ENCODE measurements at regions not wholly inside any gene's neighbourhood (a gene's known extent, or its start where the extent isn't known, plus 50 kb on each side); places are given as distances from the start of the nearest gene placed in this dataset.

GRCh38 chr5:105993027-105993426, 1677.7 kb downstream of the EFNA5 start:
- DNase-seq (ENCODE audit: extremely low read depth in 1 of 11, low read depth in 9 of 11, low spot score in 4 of 11), result no peak

DNA sequence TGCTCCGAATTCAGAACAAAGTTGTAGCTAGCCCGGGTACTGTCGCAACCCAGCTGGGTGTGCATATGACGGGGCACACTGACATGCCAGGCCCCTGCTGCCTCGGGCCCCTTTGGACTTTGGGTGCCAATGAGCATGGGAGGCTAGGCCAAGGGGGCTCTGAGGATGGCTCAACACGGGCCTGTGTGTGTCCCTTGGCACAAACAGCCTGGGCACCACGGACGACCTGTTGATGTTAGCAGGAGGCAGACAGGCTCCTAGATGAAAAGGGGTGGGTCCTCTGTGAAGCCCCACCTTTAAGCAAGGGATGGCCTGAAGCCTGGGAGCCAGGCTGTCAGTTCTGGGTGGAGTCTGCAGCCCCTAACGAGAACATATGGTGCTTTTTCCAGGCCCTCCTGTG, 1688.2 kb downstream of the EFNA5 start:
- DNase-seq (ENCODE audit: extremely low read depth in 1 of 11, low read depth in 9 of 11, low spot score in 4 of 11), result no peak

DNA sequence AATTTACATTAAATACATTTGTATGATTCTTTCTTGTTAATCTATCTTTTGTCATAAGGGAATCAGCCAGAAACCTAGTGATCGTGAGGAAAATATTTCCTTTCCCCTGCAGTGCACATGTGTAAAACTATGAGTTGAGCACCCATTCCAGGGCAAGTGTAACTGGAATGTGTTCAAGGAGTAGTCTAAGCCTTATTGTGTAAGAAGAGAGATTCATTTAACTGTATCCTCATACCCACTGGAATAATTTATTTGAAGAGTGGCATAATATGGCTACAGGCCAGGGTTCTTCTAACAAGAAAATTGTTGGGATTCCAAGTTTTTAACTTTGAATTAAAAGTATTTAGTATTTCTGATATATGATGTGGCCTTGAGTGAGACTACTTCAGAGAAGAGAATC, 1692.7 kb downstream of the EFNA5 start:
- no peak for DNase-seq (ENCODE audit: extremely low read depth in 1 of 11, low read depth in 9 of 11, low spot score in 4 of 11)

DNA sequence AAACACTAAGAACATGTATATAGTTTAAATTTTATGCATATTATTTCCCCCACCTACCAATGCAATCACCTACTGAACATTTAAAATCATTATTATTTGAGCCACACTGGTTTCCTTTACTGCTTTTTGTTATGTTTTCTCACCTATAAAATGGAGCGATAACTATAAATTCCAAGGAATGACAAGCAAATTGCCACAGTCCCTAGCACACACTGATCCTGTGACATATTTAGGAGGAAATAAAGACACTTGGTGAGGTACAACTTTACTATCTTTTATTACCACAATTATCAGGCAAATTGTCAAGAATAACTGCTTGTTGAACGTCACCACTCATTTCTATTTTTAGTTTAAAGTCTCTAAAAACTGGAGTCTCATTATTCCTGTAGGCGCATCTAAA, 1693.6 kb downstream of the EFNA5 start:
- DNase-seq (ENCODE audit: extremely low read depth in 1 of 11, low read depth in 9 of 11, low spot score in 4 of 11), result no peak

DNA sequence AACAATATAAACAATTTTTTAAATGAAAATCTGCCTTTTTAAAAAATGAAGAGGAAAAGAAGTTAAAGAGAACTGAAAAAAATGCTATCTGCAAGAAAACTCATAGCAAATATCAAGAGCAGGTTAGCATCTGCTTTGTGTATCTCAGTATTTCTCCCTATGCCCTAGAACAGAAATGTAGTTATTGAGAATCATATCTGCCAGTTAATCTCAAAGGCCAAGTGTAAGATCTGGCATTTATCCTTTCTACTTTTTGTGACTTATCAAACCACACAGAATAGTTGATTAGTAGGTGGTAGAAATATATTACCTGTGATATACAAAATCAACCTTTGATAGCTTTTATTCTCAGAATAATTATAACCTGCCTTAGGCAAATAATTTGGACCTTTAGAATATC, 1699.8 kb downstream of the EFNA5 start:
- DNase-seq (ENCODE audit: extremely low read depth in 1 of 11, low read depth in 9 of 11, low spot score in 4 of 11), result no peak

DNA sequence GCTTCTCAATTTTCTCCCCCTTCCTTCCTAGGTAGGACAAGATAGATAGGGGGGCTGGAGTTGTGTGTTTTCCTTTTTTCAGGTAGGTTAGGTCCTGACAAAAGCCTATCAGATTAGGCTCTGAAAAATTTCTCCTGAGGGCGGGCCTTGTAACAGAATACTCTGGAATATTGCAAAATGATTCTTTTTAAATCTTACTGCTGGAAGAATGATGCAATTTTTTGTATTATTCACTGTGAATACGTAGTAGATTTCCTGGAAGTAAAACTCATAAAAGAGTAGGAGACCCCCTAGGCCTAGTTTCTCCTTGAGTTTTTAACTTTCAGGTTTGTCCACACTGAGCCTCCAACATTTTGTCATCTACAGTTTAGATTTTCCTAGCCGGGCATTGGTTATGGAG, 1701.8 kb downstream of the EFNA5 start:
- no peak for DNase-seq (ENCODE audit: extremely low read depth in 1 of 11, low read depth in 9 of 11, low spot score in 4 of 11)

DNA sequence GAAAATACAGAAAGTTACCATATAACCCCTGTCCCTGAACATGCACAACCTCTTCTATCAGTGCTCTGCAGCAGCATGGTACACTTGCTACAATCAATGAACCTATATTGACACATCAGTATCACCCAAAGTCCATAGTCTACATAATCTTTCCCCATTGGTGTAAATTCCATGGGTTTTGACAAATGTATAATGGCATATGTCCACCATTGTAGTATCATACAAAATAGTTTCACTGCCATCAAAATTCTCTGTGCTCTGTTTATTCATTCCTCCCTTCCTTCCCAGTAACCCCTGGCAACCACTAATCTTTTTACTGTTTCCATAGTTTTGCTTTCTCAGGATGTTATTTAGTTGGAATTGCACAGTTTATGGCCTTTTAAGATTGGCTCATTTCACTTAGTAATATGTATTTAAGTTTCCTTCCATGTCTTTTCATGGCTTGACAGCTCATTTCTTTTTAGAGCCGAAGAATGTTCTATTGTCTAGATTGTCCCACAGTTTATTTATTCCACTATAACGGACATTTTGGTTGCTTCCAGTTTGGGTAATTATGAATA, 1707.0 kb downstream of the EFNA5 start:
- no peak for DNase-seq (ENCODE audit: extremely low read depth in 1 of 11, low read depth in 9 of 11, low spot score in 4 of 11)

DNA sequence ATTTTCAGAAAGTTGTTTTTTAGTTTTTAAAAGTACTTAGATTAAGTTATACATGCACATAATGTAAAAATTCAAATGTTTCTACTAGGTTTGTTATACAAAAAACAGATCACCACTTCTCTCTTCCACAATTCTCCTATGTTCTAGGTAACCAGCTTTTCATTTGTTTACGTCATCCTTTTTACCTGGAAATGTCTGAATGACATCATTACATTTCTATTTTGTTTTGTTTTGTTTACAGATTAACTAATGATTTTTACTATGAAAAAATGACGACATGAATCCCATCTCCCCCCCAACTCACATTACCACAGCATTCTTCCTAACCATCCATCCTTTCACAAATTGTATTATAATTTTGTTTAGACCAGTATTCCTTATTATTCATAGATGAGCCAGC, 1709.2 kb downstream of the EFNA5 start:
- no peak for DNase-seq (ENCODE audit: extremely low read depth in 1 of 11, low read depth in 9 of 11, low spot score in 4 of 11)

DNA sequence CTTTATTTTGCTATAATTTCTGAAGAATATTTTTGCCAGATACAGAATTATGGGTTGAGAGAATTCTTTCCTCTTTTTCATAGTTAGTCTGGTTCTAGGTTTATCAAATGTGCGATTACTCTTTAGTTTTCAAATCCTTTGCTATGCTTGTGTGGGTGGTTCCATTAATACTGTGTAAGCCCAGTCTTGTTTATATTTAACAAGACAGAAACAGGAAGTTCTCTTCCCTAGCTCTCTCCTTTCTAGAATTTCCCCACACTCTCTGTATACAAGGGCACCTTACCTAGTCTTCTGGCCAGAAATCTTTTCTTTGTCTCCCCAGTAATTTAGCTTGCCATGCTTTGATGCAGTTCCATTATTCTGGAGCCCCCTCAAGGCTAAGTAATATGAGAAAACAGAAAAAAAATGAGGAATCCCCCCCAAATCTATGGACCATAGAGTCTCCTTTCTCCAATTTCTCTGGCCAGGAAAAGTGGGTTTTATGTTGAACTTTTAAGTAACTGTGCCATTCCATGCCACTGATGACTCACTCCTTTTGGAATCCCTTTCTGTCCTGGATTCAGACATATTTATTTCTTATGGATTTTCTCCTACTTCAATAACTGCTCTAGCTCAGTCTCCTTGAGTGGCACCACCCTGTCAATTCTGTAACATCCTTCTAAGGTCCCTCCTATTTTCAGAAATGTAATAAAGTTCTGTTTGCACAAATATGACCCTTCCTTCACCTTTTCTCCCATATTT, 1714.1 kb downstream of the EFNA5 start:
- no peak for DNase-seq (ENCODE audit: extremely low read depth in 1 of 11, low read depth in 9 of 11, low spot score in 4 of 11)

DNA sequence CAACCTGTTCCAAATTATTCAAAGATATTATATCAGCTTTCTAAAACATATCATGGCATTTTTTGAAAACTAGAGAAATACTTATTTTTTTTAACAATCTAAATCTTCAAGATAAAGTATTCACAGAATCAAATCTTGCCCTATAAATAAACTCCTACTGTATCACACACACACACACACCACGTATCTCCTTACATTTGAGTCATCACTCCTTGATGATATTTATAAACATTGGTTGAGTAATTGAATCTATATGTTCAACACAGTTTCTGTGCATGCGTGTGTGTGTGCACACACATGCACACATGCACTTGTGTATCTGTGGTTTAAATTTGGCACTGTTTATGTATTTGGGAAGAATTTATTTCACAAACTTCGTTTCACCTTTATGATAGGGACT, 1716.4 kb downstream of the EFNA5 start:
- DNase-seq (ENCODE audit: extremely low read depth in 1 of 11, low read depth in 9 of 11, low spot score in 4 of 11), result no peak

GRCh38 chr5:105953616-105954015, 1717.1 kb downstream of the EFNA5 start:
- DNase-seq (ENCODE audit: extremely low read depth in 1 of 11, low read depth in 9 of 11, low spot score in 4 of 11), result peak in 3 of 11 donors; percentile 4 to 25 (median 17)

DNA sequence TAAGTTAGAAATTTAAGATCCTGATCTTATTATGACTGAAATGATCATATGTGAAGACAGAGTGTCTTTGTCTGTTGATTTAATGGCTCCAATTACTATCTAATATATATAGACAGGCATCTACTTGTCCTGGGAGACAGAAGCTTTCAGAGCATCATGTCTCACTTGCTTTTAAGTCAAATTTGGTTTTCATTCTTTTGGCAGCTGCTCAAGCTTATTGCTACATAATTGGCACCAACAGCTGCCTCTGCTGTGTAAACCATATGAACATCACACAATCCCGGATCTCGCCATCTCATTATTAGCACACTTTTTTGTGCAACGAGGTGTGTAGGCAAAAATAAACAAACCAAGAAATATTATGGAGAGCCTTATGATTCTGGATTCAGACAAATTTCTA, 1717.9 kb downstream of the EFNA5 start:
- DNase-seq (ENCODE audit: extremely low read depth in 1 of 11, low read depth in 9 of 11, low spot score in 4 of 11), result no peak

GRCh38 chr5:105947461-105947860, 1723.3 kb downstream of the EFNA5 start:
- no peak for DNase-seq (ENCODE audit: extremely low read depth in 1 of 11, low read depth in 9 of 11, low spot score in 4 of 11)

DNA sequence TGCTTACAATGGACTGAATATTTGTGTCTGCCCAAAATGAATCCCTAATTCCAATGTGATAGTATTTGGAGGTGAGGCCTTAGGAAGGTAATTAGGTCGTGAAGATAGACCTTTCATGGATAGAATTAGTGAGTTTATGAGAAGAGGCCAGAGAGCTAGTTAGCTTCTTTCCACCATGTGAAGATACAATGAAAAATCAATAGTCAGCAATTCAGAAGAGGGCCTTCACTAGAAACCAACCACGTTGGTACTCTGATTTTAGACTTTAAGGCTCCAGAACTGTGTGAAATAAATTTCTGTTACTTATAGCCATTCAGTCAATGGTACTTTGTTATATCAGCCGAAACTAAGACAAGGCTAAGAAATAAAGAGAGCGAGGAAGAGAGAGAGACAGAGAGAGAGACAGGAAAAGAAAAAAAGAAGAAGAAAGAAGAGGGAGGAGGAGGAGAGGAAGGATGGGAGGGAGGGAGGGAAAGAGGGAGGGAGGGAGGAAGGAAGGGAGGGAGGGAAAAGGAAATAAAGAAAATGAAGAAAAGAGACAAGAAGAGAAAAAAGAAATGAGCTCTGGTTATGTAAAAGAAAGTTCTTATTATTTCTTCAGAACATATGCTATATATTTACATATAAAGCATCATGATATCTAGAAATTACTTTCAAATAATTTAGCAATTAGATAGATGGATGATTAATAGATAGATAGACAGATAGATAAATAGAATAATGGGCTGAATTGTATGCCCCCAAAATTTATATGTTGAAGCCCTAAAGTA, 1725.3 kb downstream of the EFNA5 start:
- DNase-seq (ENCODE audit: extremely low read depth in 1 of 11, low read depth in 9 of 11, low spot score in 4 of 11), result no peak

GRCh38 chr5:105940181-105940580, 1730.6 kb downstream of the EFNA5 start:
- no peak for DNase-seq (ENCODE audit: extremely low read depth in 1 of 11, low read depth in 9 of 11, low spot score in 4 of 11)

DNA sequence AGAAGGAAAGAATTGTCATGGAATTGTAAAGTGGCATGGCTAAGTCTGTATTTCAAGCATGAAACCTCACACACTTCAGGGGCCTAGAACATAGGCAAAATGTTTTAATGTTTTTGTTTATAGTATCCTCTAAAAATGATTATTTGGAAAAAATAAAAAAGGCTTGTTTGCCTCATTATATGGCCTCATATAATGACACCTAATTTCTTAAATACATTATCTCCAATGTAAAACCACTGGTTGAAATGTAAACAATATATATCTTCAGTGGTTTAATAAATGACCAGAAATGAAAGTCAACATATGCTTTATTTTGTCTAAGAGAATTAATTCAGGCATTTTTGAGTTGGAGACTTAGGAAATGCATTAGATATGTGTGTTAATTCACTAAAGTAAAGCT, 1736.6 kb downstream of the EFNA5 start:
- DNase-seq (ENCODE audit: extremely low read depth in 1 of 11, low read depth in 9 of 11, low spot score in 4 of 11), result no peak

- DNase-seq (ENCODE audit: extremely low read depth in 1 of 11, low read depth in 9 of 11, low spot score in 4 of 11), result no peak
These were observed 1738.8 kb downstream of the EFNA5 start for GRCh38 chr5:105931881-105932421.

DNA sequence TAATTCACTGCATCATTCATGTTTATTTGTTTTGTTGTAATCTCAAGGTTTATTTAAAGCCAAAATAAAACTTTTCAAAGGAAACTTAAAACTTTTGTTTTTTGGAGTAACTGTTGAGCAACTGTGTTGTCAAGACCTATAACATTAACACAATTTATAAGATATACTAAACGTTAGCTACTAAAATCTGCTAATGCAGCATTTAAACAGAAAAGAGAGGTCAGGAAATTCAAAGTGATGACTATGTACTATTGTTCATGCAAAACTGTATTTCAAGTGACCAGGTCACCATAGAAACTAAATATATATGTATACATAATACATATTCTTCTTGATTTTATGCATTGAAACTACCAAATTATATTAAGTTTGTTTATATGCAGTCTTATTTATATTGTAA, 1740.9 kb downstream of the EFNA5 start:
- no peak for DNase-seq (ENCODE audit: extremely low read depth in 1 of 11, low read depth in 9 of 11, low spot score in 4 of 11)

DNA sequence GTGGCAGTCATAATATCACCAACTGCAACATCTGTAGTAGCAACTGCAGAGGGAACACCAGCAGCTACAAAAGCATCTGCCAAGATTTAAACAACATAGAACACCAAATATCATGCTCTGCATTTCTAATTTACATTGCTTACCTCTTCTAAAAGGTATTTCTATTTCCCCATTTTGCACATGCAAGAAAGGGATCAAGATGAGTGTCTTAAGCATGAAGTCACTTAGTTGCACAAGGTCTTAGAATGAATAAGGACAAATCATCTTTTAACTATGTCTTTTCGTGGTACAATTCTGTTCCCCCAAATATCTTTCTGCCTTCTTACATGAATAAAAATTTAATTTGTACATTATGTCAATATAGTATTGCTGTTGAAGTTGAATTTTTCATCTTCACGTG, 1746.4 kb downstream of the EFNA5 start:
- DNase-seq (ENCODE audit: extremely low read depth in 1 of 11, low read depth in 9 of 11, low spot score in 4 of 11), result no peak

DNA sequence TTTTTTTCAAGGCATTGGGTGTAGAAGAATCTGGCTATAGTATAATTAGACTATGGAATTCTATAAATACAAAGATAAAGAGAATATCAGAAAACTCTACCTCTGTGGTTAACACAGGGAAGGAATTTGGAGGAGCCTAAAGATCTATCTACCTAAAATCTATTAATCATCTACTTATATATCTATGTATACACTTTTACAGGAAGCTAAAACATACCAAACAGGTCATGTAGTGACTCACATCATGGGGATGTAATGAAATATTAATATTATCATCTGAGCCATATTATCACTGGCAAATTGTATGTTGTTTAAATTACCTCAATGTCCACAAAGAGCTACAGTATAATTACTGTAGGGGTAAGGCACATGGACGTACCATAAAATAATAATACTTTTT, 1748.2 kb downstream of the EFNA5 start:
- DNase-seq (ENCODE audit: extremely low read depth in 1 of 11, low read depth in 9 of 11, low spot score in 4 of 11), result no peak
